ENCODE measurements at regions not wholly inside any gene's neighbourhood (a gene's known extent, or its start where the extent isn't known, plus 50 kb on each side); places are given as distances from the start of the nearest gene placed in this dataset.

DNA sequence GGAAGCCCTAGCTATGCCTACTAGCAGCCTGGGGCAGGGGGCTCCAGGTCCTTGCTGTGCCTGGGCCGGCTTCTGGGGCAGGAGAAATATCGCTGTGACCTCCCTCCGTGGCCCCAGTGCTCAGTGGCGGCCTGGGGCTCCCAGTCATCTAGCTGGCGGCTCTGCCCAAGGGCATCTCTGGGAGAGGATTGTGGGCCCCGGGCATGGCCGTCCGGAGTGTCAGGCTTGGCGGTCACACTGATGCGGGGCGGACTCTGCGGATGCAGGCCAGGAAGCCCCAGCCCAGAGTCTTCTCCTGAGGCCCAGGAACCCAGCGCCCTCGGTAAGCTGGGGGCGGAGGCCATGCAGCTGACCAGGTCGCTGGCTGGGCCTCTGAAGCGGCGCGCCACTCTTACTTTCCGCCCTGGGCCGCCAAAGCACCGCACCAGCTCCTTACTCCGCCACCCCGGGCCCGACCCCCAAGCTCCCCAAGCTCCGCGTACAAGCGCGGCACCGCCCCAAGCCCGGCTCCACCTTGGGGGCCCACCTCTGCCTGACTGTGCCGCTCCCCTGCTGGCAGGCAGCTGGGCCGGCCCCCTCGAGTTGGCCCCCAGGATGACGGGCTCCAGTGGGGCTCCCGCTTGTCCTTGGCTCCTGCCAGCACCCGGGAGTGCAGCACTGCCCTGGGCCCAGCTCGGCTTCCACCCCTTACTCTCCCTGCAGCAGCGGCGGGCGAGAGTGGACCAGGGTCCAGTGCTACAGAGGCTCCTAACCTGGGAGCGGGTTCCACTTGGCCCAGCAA is 720.0 kb downstream of the PCDH18 start:
- Histone ChIP-seq H3K4me3 (ENCODE audit: insufficient read depth, low read length, poor library complexity, severe bottlenecking) (no peak overlapping the region), H3K36me3 (ENCODE audit: low read length) (no peaks in the 10 kb centered on the region), H3K79me2 (ENCODE audit: insufficient read depth, low read length) (no peaks in the 10 kb centered on the region), H3K4me2 (ENCODE audit: low read depth, low read length, poor library complexity, severe bottlenecking) (no peak overlapping the region), H2AFZ (ENCODE audit: low read depth, low read length, severe bottlenecking) (no peak overlapping the region), H3K27me3 (ENCODE audit: low read length) (no peaks in the 10 kb centered on the region), H4K20me1 (ENCODE audit: low read depth, low read length) (no peaks in the 10 kb centered on the region), H3K27ac (ENCODE audit: low read depth, low read length) (no peak overlapping the region), H3K9me3 (ENCODE audit: insufficient read depth, low read length) (no peaks in the 10 kb centered on the region), H3K9ac (ENCODE audit: low read length) (no peak overlapping the region), H3F3A (ENCODE audit: insufficient read depth) (no peaks in the 10 kb centered on the region), H3K9me2 (replicated peaks; ENCODE audit: insufficient read depth, low read length) (no peaks in the 10 kb centered on the region)
- TF ChIP-seq, protein P1, sequence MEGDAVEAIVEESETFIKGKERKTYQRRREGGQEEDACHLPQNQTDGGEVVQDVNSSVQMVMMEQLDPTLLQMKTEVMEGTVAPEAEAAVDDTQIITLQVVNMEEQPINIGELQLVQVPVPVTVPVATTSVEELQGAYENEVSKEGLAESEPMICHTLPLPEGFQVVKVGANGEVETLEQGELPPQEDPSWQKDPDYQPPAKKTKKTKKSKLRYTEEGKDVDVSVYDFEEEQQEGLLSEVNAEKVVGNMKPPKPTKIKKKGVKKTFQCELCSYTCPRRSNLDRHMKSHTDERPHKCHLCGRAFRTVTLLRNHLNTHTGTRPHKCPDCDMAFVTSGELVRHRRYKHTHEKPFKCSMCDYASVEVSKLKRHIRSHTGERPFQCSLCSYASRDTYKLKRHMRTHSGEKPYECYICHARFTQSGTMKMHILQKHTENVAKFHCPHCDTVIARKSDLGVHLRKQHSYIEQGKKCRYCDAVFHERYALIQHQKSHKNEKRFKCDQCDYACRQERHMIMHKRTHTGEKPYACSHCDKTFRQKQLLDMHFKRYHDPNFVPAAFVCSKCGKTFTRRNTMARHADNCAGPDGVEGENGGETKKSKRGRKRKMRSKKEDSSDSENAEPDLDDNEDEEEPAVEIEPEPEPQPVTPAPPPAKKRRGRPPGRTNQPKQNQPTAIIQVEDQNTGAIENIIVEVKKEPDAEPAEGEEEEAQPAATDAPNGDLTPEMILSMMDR (IDR thresholded peaks at IDR 0.05; ENCODE audit: insufficient read depth, low read length, poor library complexity, severe bottlenecking), result no peak
- TF ChIP-seq EZH2phosphoT487 (conservative IDR thresholded peaks at IDR 0.05; ENCODE audit: low read length), result no peak

- Histone ChIP-seq H3K27ac (ENCODE audit: low read depth, low read length) (no peak overlapping the region), H3K27me3 (ENCODE audit: low read length) (no peaks in the 10 kb centered on the region), H3K4me3 (ENCODE audit: insufficient read depth, low read length, poor library complexity, severe bottlenecking) (no peak overlapping the region), H3F3A (ENCODE audit: insufficient read depth) (no peaks in the 10 kb centered on the region), H4K20me1 (ENCODE audit: low read depth, low read length) (no peaks in the 10 kb centered on the region), H3K9me3 (ENCODE audit: insufficient read depth, low read length) (no peaks in the 10 kb centered on the region), H3K9me2 (replicated peaks; ENCODE audit: insufficient read depth, low read length) (no peaks in the 10 kb centered on the region), H3K9ac (ENCODE audit: low read length) (no peak overlapping the region), H3K36me3 (ENCODE audit: low read length) (no peaks in the 10 kb centered on the region), H2AFZ (ENCODE audit: low read depth, low read length, severe bottlenecking) (no peak overlapping the region), H3K4me2 (ENCODE audit: low read depth, low read length, poor library complexity, severe bottlenecking) (no peak overlapping the region), H3K79me2 (ENCODE audit: insufficient read depth, low read length) (no peaks in the 10 kb centered on the region)
- TF ChIP-seq EZH2phosphoT487 (conservative IDR thresholded peaks at IDR 0.05; ENCODE audit: low read length), result no peak
- TF ChIP-seq, protein P1 (IDR thresholded peaks at IDR 0.05; ENCODE audit: insufficient read depth, low read length, poor library complexity, severe bottlenecking), result no peak
Observed at GRCh38 chr4:136811496-136812077, 720.7 kb downstream of the PCDH18 start.

GRCh38 chr4:136810626-136811025 is 721.7 kb downstream of the PCDH18 start:
- Histone ChIP-seq H3K4me3 (ENCODE audit: insufficient read depth, low read length, poor library complexity, severe bottlenecking) (no peak overlapping the region), H3K9me3 (ENCODE audit: insufficient read depth, low read length) (no peaks in the 10 kb centered on the region; the same call in 1 of the 2 replicates), H3K9me2 (replicated peaks; ENCODE audit: insufficient read depth, low read length) (no peaks in the 10 kb centered on the region), H2AFZ (ENCODE audit: low read depth, low read length, severe bottlenecking) (no peak overlapping the region), H3K27me3 (ENCODE audit: low read length) (no peaks in the 10 kb centered on the region), H3K4me2 (ENCODE audit: low read depth, low read length, poor library complexity, severe bottlenecking) (no peak overlapping the region), H3K79me2 (ENCODE audit: insufficient read depth, low read length) (no peaks in the 10 kb centered on the region), H3F3A (ENCODE audit: insufficient read depth) (no peaks in the 10 kb centered on the region), H3K27ac (ENCODE audit: low read depth, low read length) (no peak overlapping the region), H3K36me3 (ENCODE audit: low read length) (no peaks in the 10 kb centered on the region), H3K9ac (ENCODE audit: low read length) (no peak overlapping the region), H4K20me1 (ENCODE audit: low read depth, low read length) (no peaks in the 10 kb centered on the region)
- TF ChIP-seq, protein P1 (IDR thresholded peaks at IDR 0.05; ENCODE audit: insufficient read depth, low read length, poor library complexity, severe bottlenecking), result no peak

Measured in SU-DHL-6 (cell line).